Gastroesophageal sphincter (tissue), 4 donors: ENCODE measurements at regions not wholly inside any gene's neighbourhood (a gene's known extent, or its start where the extent isn't known, plus 50 kb on each side); places are given as distances from the start of the nearest gene placed in this dataset.

ENCODE experiments used
- ATAC-seq: fragments of 150-250 bp; one replicate; pipeline ENCODE4 v1.9.1; 2016; ENCODE audit warnings: mild to moderate bottlenecking, moderate library complexity
- H3K27ac ChIP-seq, 4 donors: fragments of 200-600 bp; sonication (generic) in 3 of 4; 1 replicate in 3 of 4; 2 replicates in 1 of 4; pipeline ENCODE4 v1.5.1; 2016 to 2019
- H3K27me3 ChIP-seq: fragments of 200-600 bp; sonication (generic); one replicate; pipeline ENCODE4 v1.5.1; 2019
- H3K36me3 ChIP-seq, 2 donors: fragments of 200-600 bp; sonication (generic); one replicate each; pipeline ENCODE4 v1.5.1; 2019; ENCODE audit warnings: control low read depth in 1 of 2
- H3K4me1 ChIP-seq, 3 donors: fragments of 200-600 bp; sonication (generic); 1 replicate in 2 of 3; 2 replicates in 1 of 3; pipeline ENCODE4 v1.5.1; 2016 to 2019; ENCODE audit warnings: control low read depth in 2 of 3
- H3K4me3 ChIP-seq, 2 donors: fragments of 200-600 bp; sonication (generic); one replicate each; pipeline ENCODE4 v1.5.1; 2019; ENCODE audit warnings: mild to moderate bottlenecking in 1 of 2, moderate library complexity in 1 of 2
- H3K9me3 ChIP-seq, 3 donors: fragments of 200-600 bp; sonication (generic); one replicate each; pipeline ENCODE4 v1.5.1; 2017 to 2019; ENCODE audit warnings: control low read depth in 2 of 3
- CTCF ChIP-seq, 4 experiments: fragments of 200-600 bp in 2 of 4; fragments of 450-650 bp in 2 of 4; sonication (generic) in 1 of 4; IDR thresholded peaks; one replicate each; pipeline ENCODE4 v1.5.1; 2017 to 2019; ENCODE audit warnings: antibody characterized with exemption in 4 of 4, mild to moderate bottlenecking in 2 of 4, moderate library complexity in 2 of 4
- EP300 ChIP-seq: sonication (generic); formaldehyde crosslinking; IDR thresholded peaks from one replicate; pipeline ENCODE4 v1.6.1; 2017; ENCODE audit warnings: antibody characterized with exemption, mild to moderate bottlenecking
- POLR2A ChIP-seq, 2 donors: fragments of 450-650 bp; IDR thresholded peaks; one replicate each; pipeline ENCODE4 v1.6.1; 2017; ENCODE audit warnings: antibody characterized with exemption in 2 of 2, mild to moderate bottlenecking in 2 of 2, moderate library complexity in 1 of 2
- POLR2AphosphoS5 ChIP-seq: sonication (generic); formaldehyde crosslinking; IDR thresholded peaks from one replicate; pipeline ENCODE4 v1.6.1; 2017; ENCODE audit warnings: antibody characterized with exemption
- WGBS, 2 donors: methylation state at CpG; one replicate each; pipeline ENCODE4 v1.1.5; 2018; ENCODE audit warnings: low coverage in 1 of 2; 5-methylcytosine and 5-hydroxymethylcytosine counted together

- Histone ChIP-seq H3K36me3 (no peaks in the 10 kb centered on the region), H3K9me3 (no peaks in the 10 kb centered on the region), H3K27ac (no peak overlapping the region), H3K4me1 (no peaks in the 10 kb centered on the region), H3K27me3 (no peaks in the 10 kb centered on the region), H3K4me3 (no peak overlapping the region)
- ATAC-seq = no peak
- no peak for TF ChIP-seq CTCF (IDR thresholded peaks at IDR 0.05)
- TF ChIP-seq POLR2AphosphoS5 = no peak
- TF ChIP-seq POLR2A (IDR thresholded peaks at IDR 0.05) = no peak
- TF ChIP-seq EP300 = no peak
- 95 to 100% methylated on average over 1 to 2 of the region's 2 CpGs for WGBS, 2 donors
These were observed 264.4 kb upstream of the GAS1 start for GRCh38 chr9:87211669-87212068.

- Histone ChIP-seq H3K27ac (no peak overlapping the region), H3K36me3 (no peaks in the 10 kb centered on the region), H3K9me3 (no peaks in the 10 kb centered on the region), H3K27me3 (no peaks in the 10 kb centered on the region), H3K4me1 (no peaks in the 10 kb centered on the region), H3K4me3 (no peak overlapping the region)
- no peak for TF ChIP-seq POLR2A (IDR thresholded peaks at IDR 0.05)
- 93% methylated on average over 2 of the region's 3 CpGs; no CpG with 5 or more reads in 1 of the 2 donors for WGBS, 2 donors
- no peak for ATAC-seq
These were observed 265.3 kb upstream of the GAS1 start for GRCh38 chr9:87212605-87213021.

- no peak for ATAC-seq
- 96 to 100% methylated on average over 3 to 4 of the region's 4 CpGs for WGBS, 2 donors
- Histone ChIP-seq H3K4me3 (no peak overlapping the region), H3K9me3 (no peaks in the 10 kb centered on the region), H3K27me3 (no peaks in the 10 kb centered on the region), H3K36me3 (no peaks in the 10 kb centered on the region), H3K4me1 (no peaks in the 10 kb centered on the region), H3K27ac (no peak overlapping the region)
- TF ChIP-seq EP300 (no peak), POLR2AphosphoS5 (no peak), CTCF (IDR thresholded peaks at IDR 0.05) (no peak), POLR2A (IDR thresholded peaks at IDR 0.05) (no peak)
These were observed 266.6 kb upstream of the GAS1 start for GRCh38 chr9:87213948-87214347.

GRCh38 chr9:87214991-87215390, 267.7 kb upstream of the GAS1 start:
- H3K4me1 ChIP-seq = no peaks in the 10 kb centered on the region
- no peak overlapping the region for H3K27ac ChIP-seq
- no peak for ATAC-seq
- TF ChIP-seq EP300 = no peak
- TF ChIP-seq POLR2A (IDR thresholded peaks at IDR 0.05) = no peak
- no peak for TF ChIP-seq CTCF (IDR thresholded peaks at IDR 0.05)
- TF ChIP-seq POLR2AphosphoS5 = no peak
- no peaks in the 10 kb centered on the region for H3K36me3 ChIP-seq
- no peaks in the 10 kb centered on the region for H3K27me3 ChIP-seq
- H3K9me3 ChIP-seq = no peaks in the 10 kb centered on the region
- 91 to 100% methylated on average over 3 of the region's 3 CpGs for WGBS, 2 donors
- H3K4me3 ChIP-seq = no peak overlapping the region

- 80 to 93% methylated on average over 3 to 4 of the region's 4 CpGs for WGBS, 2 donors
- Histone ChIP-seq H3K4me1 (no peaks in the 10 kb centered on the region), H3K4me3 (no peak overlapping the region), H3K36me3 (no peaks in the 10 kb centered on the region), H3K27me3 (no peaks in the 10 kb centered on the region), H3K27ac (no peak overlapping the region), H3K9me3 (no peaks in the 10 kb centered on the region)
- no peak for TF ChIP-seq EP300
- ATAC-seq = no peak
These were observed 268.7 kb upstream of the GAS1 start for GRCh38 chr9:87216036-87216435.

- no peak overlapping the region for H3K27ac ChIP-seq
- H3K4me3 ChIP-seq = no peak overlapping the region
- no peak for ATAC-seq
- 75 to 81% methylated on average over 1 to 5 of the region's 5 CpGs for WGBS, 2 donors
- TF ChIP-seq POLR2AphosphoS5 (no peak), CTCF (IDR thresholded peaks at IDR 0.05) (no peak), POLR2A (IDR thresholded peaks at IDR 0.05) (no peak), EP300 (no peak)
- no peaks in the 10 kb centered on the region for H3K36me3 ChIP-seq
- H3K27me3 ChIP-seq = no peaks in the 10 kb centered on the region
- no peaks in the 10 kb centered on the region for H3K9me3 ChIP-seq
- H3K4me1 ChIP-seq = no peaks in the 10 kb centered on the region
These were observed 269.7 kb upstream of the GAS1 start for GRCh38 chr9:87216897-87217455.
